ENCODE measurements at regions not wholly inside any gene's neighbourhood (a gene's known extent, or its start where the extent isn't known, plus 50 kb on each side); places are given as distances from the start of the nearest gene placed in this dataset.

DNA sequence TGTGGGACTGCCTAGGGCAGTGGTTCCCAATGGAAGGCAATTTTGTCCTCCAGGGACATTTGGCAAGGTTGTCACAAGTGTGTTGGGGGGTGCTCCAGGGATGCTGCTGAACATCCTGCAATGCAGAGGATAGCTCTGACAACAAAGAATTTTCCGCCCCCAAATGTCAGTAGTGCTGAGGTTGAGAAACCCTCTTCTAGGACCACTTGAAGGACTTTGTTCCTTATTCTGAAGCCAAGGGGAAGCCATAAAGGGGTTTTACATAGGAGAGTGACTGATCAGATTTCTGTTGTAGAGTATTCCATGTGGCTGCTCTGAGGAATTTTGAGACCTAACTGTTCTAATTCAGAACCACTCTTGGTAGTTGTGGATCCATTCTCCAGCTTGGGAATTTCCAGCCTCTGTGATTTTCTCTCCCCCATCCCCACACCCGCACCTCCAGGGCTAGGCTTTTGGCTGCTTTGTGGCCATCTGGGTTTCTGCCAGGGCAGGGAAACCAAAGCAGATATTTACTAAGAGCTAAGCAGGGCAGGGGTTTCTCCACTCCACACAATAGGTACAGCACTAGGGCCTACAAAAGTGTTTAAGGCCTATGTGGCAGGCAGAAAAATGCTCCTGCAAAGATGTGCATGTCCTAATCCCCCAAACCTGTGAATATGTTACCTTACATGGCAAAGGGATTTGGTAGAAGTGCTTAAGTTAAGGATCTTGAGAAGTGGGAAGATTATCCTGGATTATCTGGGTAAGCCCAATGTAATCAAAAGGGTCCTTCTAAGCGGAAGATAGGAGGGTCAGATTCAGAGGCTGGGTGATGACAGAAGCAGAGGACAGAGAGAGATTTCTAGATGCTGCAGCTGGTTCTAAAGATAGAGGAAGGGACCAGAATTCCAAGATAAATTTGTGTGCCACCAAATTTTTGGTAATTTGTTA lies 135.4 kb downstream of the TMEM17 start:
- no peak for DNase-seq (ENCODE audit: low read depth, low spot score)

DNA sequence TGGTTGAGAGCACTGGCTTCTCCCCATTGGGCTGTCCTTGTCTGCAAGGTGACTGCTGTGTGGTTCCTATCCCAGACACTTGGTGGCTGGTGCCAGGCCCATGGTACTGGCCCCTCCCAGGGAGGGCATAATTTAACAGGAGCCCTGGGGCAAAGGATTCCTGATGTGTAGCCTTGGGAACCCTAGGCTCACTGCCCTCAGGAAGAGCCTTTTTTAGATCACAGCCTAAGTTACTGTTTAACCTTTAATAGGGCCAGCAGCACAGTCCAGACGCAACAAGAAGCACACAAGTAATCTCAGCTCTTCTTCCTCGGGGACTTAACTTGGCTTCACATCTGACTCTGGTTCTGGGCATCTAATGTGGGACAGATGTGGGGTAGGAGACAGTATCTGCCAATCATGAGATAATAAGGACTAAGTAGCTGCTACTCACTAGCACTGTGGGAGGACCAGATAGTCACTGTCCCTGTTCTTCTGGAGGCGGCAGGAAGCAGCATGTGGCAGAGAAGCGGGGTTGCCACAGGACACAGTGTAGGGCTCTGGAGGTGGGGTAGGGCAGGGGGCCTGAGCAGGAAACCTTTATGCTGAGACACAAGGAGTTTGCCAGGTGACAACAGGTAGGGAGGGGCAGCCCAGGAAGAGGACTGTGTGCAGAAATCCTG lies 136.3 kb downstream of the TMEM17 start:
- no peak for DNase-seq (ENCODE audit: low read depth, low spot score)

DNA sequence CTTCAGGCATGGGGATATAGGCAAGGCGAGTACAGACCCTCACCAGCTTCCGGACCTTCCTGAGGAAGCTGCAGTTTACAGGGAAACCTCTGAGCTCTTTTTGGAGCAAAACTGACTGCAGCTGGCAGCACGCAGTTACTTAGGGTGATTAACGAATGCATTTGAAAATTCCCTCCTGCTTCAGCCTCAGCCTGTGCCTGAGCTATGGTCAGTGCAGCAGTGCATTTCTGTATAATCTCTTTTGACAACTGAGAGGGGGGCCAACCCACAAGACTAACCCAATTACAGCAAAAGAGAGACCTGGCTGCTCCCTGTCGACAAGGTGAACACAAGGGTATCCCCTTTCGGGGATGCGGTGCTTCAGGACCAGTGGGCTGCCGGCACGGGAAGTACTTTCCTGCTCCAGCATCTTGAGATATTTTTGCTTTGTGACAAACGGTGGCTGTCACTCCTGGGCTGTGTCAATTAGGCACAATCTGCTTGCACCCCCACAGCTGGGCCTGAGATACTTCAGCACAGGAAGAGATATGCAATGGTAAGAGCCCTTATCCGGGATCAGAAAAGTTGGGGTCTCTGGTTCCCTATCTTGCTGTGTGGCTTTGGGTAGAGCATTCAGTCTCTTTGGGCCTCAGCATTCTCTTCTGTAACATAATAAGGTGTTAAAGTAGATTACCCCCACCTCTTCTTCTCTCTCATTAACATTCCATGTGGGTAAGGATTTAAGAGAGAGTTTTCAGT lies 141.0 kb downstream of the TMEM17 start:
- no peak for DNase-seq (ENCODE audit: low read depth, low spot score)

DNA sequence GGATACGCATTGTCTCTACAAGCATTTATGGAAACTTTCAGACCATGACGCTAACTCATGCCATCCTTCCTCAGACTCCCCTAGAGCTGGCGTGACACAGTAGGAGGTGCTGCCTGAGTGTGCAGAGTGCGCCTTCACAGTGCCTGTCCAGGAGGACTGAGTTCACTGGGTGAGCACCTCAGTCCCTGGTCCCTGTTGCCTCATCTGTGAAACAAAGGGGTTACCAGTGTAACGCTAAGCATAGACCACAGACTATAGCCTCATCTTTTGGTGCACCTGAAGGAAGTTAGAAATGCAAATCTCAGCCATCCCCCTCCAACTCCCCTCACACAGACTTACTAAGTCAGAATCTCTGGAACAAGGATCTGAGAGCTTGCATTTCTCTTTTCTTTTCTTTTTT lies 142.8 kb downstream of the TMEM17 start:
- no peak for DNase-seq (ENCODE audit: low read depth, low spot score)

DNA sequence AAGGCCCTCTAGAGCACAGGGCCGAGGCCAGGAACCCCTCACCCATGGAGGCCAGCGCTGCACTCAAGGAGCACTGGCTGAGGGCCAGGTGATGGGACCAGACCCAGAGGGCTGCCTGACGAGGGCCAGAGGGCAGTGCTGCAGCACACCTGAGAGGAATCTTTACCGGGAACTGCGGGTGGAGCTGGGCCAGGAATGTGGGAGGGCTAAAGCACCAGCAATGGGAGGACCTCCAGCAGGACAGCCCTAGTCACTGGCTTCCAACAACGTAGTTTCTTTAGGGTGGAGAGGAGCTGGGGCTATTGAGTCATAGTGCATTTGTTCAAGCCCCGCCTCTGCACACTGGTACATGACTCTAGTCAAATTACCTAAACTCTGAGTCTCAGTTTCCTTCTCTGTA lies 143.4 kb downstream of the TMEM17 start:
- DNase-seq (ENCODE audit: low read depth, low spot score): no peak

DNA sequence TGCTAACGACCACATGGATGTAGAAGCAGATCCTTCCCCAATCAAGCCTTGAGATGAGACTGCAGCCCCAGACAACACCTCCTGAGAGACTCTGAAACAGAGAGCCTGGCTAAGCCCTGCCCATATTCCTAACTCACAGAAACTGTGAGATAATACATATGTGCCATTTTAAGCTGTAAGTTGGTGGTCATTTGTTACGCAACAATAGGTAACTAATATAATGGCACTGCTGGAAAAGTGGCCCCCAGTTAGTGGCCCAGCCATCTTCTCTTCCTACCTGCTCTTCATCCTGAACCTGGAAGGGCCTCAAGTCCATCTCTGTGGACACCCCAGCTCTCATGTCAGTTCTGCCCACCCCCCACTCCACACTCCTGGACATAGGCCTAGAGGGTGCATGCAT lies 144.0 kb downstream of the TMEM17 start:
- DNase-seq (ENCODE audit: low read depth, low spot score): no peak

DNA sequence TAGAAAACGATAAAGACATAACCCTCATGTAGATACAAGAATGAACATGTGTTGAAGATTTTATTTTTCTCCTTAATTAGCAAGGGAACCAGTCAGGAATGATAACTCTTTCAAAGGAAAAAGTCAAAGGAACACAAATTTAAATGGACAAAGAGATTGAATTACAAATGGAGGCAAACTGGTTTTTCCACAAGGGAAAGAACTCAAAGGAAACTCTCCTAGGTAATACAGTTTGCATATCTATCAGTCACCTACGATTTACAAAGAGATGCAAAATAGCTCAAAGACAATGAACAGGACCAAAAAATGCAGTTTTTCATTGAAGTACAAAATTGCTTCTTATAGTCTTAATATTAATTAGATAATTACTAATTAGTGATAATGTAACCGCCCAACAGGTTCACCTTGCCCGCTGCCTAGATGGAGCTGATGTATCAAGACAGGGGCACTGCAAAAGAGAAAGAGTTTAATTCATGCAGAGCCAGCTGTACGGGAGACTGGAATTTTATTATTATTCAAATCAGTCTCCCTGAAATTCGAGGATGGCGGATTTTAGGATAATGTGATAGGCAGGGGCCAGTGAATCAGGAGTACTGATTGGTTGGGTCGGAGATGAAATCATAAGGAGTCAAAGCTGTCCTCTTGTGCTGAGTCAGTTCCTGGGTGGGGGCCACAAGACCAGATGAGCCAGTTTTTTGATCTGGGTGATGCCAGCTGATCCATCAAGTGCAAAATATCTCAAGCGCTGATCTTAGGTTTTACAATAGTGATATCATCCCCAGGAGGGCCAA lies 151.0 kb downstream of the TMEM17 start:
- no peak for DNase-seq (ENCODE audit: low read depth, low spot score)

DNA sequence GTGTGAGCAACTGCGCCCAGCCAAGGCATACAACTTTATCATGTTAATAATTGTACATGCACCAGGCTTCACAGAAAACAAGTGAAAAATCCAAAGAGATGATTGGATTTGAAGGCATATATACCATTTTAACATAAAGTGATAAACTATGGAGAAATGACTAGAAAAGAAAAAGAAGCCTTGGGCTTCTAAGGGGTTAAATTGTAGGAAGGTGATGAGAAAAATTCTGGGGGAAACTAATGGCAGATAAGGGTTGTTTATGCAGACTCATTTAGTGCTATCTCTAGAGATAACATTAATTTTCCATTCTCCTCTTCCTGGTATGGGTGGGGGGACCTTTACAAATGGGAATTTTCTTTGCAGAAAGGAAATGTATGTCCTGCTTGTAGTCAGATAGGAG lies 154.0 kb downstream of the TMEM17 start:
- DNase-seq (ENCODE audit: low read depth, low spot score): no peak

DNA sequence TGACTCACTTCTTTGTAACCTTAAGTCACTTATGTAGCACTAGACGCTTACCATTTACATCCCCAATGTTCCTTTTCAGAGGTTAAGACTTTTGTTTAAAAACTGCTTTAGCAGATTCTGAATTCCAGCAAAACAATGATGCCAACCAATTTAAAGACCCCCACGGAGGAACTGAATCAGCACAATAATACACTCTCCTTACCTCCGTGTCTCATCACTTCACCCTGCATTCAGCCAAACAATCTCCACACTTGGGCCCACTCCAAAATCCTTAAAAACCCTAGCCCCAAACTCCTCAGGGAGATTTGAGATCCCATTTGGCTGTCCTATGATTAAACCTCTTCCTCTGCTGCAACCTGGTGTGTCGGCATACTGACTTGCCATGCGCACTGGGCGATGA lies 153.9 kb downstream of the B3GNT2 start:
- DNase-seq (ENCODE audit: low read depth, low spot score): no peak

DNA sequence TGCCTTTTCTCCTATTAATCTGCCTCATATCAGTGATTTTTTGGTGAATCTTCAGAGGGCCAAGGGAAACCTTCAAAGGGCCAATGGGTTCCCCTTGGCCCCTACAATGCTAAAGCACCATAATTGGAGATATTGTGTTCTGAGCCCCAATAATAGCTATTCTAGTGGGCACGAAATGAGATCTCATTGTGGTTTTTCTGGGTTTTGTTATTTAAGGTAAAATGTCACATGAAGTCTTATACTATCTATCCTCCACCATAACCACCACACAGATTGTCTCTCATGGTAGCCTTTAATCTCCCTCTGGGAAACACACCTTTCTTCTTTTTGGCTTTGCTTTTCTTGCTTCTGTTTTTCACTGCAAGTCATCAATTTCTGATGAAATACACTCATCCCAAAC lies 152.8 kb downstream of the B3GNT2 start:
- no peak for DNase-seq (ENCODE audit: low read depth, low spot score)

DNA sequence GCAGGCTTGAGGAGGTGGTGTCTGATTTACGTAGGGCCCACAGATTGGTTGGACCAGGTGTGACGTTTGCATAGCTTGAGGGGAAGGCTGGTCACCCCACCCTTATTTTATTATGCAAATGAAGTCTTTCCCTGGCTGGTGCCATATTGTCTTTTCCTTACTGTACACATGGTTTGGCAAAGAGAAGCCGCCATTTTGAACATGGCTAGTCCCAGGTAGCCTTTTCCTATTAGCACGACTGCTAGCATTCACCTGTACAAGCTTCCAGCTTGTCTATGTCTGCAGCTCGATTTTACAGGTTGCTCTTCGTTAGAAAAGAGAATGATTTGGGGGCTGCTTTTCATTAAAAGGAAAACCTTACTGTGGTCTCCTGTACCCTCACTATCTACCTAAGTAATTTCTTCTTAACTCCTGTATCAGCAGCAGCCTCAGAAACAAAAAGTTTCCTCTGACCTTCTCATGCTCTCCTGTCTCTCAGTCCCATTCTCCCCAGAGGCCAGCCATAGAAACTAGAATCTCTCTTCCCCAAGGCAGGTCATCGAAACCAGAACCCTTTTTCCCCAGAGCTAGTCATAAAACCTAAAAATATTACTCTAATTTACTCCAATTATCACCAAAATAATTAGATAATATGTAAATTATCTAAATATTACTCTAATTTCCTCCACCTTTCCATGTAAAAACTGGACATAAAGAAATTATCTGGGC lies 151.8 kb downstream of the B3GNT2 start:
- DNase-seq (ENCODE audit: low read depth, low spot score): no peak

DNA sequence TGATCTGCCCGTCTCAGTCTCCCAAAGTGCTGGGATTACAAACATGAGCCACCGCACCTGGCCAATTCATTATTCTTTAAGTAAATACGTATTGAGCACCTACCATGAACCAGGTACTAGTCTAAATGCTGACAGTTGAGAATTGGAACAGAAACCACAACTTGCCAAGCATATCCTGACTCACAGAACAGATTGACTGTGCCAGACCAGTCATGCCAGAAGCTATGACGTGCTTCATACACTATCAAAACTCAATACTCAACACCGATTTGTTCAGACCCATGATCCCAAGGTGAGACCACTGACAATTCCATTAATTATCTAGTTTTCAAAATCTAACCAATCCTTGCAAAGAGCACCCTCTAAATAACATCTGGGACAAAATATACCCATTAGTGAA lies 148.6 kb downstream of the B3GNT2 start:
- DNase-seq (ENCODE audit: low read depth, low spot score): no peak

DNA sequence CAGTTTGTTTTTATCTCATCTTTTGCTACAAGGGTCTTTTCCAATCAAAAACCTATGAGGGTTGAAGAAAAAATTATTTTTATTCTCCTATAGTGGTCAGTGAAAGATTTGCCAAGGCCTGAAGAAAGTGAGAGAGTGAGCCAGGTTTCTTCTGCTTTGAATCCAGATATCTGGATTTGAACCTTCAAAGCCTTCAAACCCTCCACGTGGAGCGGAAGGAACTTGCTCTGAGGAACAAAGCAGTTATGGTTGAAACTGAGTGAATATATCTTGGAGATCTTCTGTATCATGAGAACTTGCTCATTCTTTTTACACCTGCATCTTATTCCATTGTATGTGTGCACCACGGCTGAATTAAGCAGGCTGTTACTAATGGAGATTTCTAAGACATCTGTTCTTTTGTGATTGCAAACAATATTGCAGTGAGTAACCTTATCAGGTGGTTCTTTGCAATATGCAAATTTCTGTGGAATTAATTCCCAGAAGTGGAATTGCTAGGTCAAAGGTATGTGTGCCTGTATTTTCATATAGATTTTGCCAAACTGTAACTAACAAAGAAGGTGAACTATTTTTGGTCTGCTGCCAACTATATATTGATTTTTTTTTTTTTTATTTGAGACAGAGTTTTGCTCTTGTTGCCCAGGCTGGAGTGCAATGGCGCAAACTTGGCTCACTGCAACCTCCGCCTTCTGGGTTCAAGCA lies 147.9 kb downstream of the B3GNT2 start:
- no peak for DNase-seq (ENCODE audit: low read depth, low spot score)

DNA sequence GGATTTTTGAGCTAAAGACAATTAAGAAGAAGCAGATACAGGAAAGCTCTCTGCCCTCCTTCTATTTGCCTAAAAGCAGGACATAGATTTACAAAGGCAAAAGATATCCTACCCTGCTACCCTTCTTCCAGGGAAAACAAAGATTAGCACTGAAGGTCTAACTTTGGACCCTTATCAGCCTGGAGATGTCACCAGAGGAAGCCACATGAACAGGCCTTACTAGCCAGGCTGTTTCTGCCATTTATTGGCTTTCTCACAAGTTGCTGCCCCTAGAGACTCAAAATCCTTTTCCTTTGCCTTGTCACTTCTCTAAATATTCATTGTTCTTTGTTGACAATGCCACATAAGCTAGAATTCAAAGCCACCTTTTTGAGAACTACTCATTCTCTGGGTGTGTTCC lies 147.3 kb downstream of the B3GNT2 start:
- no peak for DNase-seq (ENCODE audit: low read depth, low spot score)

DNA sequence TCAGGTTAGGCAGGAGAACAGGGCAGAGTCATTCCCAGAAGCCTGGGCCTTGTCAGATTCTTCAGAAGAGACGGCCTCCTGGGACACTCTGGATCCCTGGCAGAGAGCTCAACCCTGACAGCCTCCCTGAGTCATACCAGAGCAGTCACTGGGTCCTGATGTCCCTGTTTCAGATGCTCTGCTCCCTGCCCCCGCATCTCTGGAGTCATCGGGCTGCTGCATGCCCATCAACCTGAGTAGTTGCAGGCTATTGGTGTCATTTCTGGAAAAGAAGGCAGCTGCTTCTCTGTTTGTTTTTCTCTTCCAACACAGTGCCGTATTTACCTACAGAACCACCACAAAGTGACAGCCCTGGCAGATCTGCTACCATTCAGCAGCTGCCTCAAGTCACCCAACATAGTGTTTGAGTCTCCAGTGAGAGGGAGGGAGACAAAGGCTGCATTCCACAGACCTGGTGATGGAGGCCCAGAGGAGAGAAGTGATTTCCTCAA lies 145.1 kb downstream of the B3GNT2 start:
- no peak for DNase-seq (ENCODE audit: low read depth, low spot score)

DNA sequence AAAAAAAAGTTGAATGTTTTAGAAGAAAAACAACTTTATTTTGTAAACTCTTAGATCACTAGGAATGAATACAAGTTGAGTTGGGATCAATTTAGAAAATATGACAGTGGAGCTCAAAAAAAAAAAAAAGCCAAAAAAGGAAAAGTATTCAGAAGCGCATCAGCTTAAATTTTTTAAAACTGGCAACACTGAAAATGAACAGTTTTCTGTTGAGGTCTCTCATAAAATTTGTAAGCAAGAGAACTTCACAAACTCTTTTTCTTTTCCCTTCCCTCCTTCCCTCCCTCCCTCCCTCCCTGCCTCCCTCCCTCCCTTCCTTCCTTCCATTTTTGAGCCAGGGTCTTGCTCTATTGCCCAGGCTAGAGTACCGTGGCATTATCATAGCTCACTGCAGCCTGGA lies 143.9 kb downstream of the B3GNT2 start:
- DNase-seq (ENCODE audit: low read depth, low spot score): no peak

DNA sequence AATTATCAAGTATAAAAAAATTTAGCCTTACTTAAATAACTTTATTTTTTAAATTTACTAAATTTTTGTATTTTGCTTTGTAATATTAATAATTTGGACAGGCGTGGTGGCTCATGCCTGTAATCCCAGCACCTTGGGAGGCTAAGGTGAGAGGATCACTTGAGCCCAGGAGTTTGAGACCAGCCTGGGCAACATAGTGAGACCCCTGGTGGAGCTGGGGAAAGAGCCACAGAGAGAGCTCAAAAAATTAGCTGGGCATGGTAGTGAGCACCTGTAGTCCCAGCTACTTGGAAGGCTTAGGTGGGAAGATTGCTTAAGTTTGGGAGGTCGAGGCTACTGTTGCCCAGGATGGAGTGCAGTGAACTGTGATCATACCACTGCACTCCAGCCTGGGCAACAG lies 143.5 kb downstream of the B3GNT2 start:
- DNase-seq (ENCODE audit: low read depth, low spot score): no peak

DNA sequence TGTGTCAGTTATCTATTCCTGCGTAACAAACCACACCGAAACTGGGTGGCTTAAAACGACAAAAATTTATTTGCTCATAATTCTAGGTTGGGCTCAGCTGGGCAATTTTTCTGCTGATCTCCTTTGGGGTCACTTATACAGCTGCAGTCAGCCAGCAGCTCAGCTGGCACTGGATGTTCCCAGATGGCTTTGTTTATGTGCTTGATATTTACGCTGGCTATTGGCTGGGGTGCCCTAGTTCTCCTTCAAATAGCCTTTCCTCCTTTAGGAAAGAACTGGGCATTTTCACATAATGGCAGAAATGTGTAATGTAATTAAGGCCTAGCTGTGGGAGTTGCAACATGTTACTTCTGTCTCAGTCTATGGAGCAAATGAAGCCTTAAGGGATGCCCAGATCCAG lies 142.2 kb downstream of the B3GNT2 start:
- no peak for DNase-seq (ENCODE audit: low read depth, low spot score)

DNA sequence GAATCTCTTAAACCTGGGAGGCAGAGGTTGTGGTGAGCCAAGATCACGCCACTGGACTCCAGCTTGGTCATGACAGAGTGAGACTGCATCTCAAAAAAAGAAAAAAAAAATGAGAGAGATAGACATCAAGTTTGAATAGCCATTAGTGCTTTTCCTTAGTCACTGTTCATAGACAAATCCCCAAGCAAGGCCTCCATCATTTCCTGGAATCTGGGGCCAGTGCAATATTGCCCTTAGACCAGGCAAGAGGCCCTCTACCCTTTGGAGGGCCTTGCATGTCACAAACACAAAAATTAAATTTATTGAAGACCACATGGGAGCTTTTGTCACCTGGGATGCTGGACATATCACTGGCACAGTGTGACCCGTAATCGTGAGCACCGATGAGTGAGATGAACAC lies 141.5 kb downstream of the B3GNT2 start:
- DNase-seq (ENCODE audit: low read depth, low spot score): no peak

DNA sequence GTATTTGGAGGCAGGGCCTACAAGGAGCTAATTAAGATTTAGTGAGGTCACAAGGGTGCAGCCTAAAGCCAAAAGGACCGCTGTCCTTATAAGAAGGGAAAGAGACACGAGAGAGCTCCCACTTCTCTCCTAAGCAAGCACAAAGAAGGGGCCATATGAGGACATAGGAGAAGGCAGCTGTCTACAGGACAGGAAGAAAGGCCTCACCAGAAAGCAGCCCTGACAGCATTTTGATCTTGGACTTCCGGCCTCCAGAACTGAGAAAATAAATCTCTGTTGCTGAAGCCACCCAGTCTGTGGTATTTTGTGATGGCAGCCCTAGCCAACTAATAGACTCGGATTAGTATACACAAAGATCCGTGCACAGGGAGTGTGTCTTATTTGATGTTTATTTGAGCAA lies 139.7 kb downstream of the B3GNT2 start:
- no peak for DNase-seq (ENCODE audit: low read depth, low spot score)

Measured in pulmonary artery endothelial cell (primary cell).